T-helper 2 cell (primary cell): ENCODE measurements at regions not wholly inside any gene's neighbourhood (a gene's known extent, or its start where the extent isn't known, plus 50 kb on each side); places are given as distances from the start of the nearest gene placed in this dataset.

Experiments
- DNase-seq, 5 experiments: peaks; one replicate each; pipeline versions ENCODE4 v3.0.0 to v3.0.0-alpha.2; 2012 to 2022

GRCh38 chr21:15242906-15243305 lies 178.1 kb upstream of the NRIP1 start:
- no peak for DNase-seq

GRCh38 chr21:15243406-15243805 lies 178.6 kb upstream of the NRIP1 start:
- no peak for DNase-seq

- no peak for DNase-seq
These were observed 182.8 kb upstream of the NRIP1 start for GRCh38 chr21:15247613-15248012.

- no peak for DNase-seq
These were observed 184.6 kb upstream of the NRIP1 start for GRCh38 chr21:15249285-15249993.

GRCh38 chr21:15250384-15250783 lies 185.6 kb upstream of the NRIP1 start:
- DNase-seq = no peak

- no peak for DNase-seq
These were observed 187.6 kb upstream of the NRIP1 start for GRCh38 chr21:15252431-15252830.

GRCh38 chr21:15254111-15254510 lies 189.3 kb upstream of the NRIP1 start:
- no peak for DNase-seq

- DNase-seq = no peak
These were observed 190.5 kb upstream of the NRIP1 start for GRCh38 chr21:15255261-15255660.

- no peak for DNase-seq
These were observed 191.0 kb upstream of the NRIP1 start for GRCh38 chr21:15255763-15256162.

- no peak for DNase-seq
These were observed 192.2 kb upstream of the NRIP1 start for GRCh38 chr21:15256996-15257395.

- no peak for DNase-seq
These were observed 192.8 kb upstream of the NRIP1 start for GRCh38 chr21:15257646-15258045.

- no peak for DNase-seq
These were observed 195.0 kb upstream of the NRIP1 start for GRCh38 chr21:15259824-15260223.

GRCh38 chr21:15260604-15261003 lies 195.8 kb upstream of the NRIP1 start:
- DNase-seq = no peak

- DNase-seq = no peak
These were observed 199.4 kb upstream of the NRIP1 start for GRCh38 chr21:15264084-15264665.

GRCh38 chr21:15272171-15272570 lies 207.4 kb upstream of the NRIP1 start:
- DNase-seq = no peak

- no peak for DNase-seq
These were observed 207.8 kb upstream of the NRIP1 start for GRCh38 chr21:15272591-15272990.

GRCh38 chr21:15273244-15273643 lies 208.4 kb upstream of the NRIP1 start:
- no peak for DNase-seq

GRCh38 chr21:15274701-15275485 lies 210.1 kb upstream of the NRIP1 start:
- no peak for DNase-seq

GRCh38 chr21:15275615-15276235 lies 210.9 kb upstream of the NRIP1 start:
- DNase-seq = no peak

- DNase-seq = no peak
These were observed 211.4 kb upstream of the NRIP1 start for GRCh38 chr21:15276243-15276642.

- DNase-seq = no peak
These were observed 212.7 kb upstream of the NRIP1 start for GRCh38 chr21:15277466-15277865.

GRCh38 chr21:15278279-15278678 lies 213.5 kb upstream of the NRIP1 start:
- DNase-seq = no peak

GRCh38 chr21:15278851-15279250 lies 214.1 kb upstream of the NRIP1 start:
- no peak for DNase-seq

GRCh38 chr21:15279482-15279881 lies 214.7 kb upstream of the NRIP1 start:
- DNase-seq = no peak
